Heart right ventricle (tissue), 16 donors: ENCODE measurements at regions not wholly inside any gene's neighbourhood (a gene's known extent, or its start where the extent isn't known, plus 50 kb on each side); places are given as distances from the start of the nearest gene placed in this dataset.

Source experiments
- ATAC-seq, 8 donors: fragments of 200-7000 bp; cut with Tn5 transposase; one replicate each; pipeline ENCODE4 v1.9.1; 2020; ENCODE audit warnings: mild to moderate bottlenecking in 8 of 8, moderate library complexity in 8 of 8, moderate number of reproducible peaks in 1 of 8
- DNase-seq, 2 donors: peaks; one replicate each; pipeline ENCODE4 v3.0.0-alpha.2; 2020
- H3K27ac ChIP-seq, 10 donors: fragments of 200-600 bp; sonication (generic) in 2 of 10; one replicate each; pipeline versions ENCODE4 v1.5.0 to v1.8.0; 2020 to 2022; ENCODE audit warnings: mild to moderate bottlenecking in 3 of 10
- H3K27me3 ChIP-seq, 7 donors: fragments of 200-600 bp; one replicate each; pipeline ENCODE4 v1.8.0; 2021 to 2022; ENCODE audit warnings: mild to moderate bottlenecking in 2 of 7
- H3K36me3 ChIP-seq, 9 donors: fragments of 200-600 bp; sonication (generic) in 1 of 9; one replicate each; pipeline versions ENCODE4 v1.5.0 to v1.8.0; 2020 to 2022; ENCODE audit warnings: mild to moderate bottlenecking in 2 of 9
- H3K4me1 ChIP-seq, 9 donors: fragments of 200-600 bp; sonication (generic) in 1 of 9; one replicate each; pipeline versions ENCODE4 v1.5.0 to v1.8.0; 2020 to 2022; ENCODE audit warnings: mild to moderate bottlenecking in 4 of 9
- H3K4me3 ChIP-seq, 10 donors: fragments of 200-600 bp; sonication (generic) in 2 of 10; one replicate each; pipeline versions ENCODE4 v1.5.0 to v1.8.0; 2020 to 2022; ENCODE audit warnings: mild to moderate bottlenecking in 7 of 10, moderate library complexity in 2 of 10
- H3K9me3 ChIP-seq, 11 donors: fragments of 200-600 bp in 10 of 11; sonication (generic) in 2 of 11; one replicate each; pipeline versions ENCODE4 v1.5.0 to v1.8.0; 2013 to 2022; ENCODE audit warnings: mild to moderate bottlenecking in 2 of 11, control low read depth in 1 of 11, moderate library complexity in 1 of 11
- WGBS, 2 donors: extraction: QIAGEN DNeasy Blood & Tissue Kit; methylation state at CpG; one replicate each; pipeline ENCODE4 v1.1.7; 2013; ENCODE audit warnings: inconsistent platforms in 1 of 2; 5-methylcytosine and 5-hydroxymethylcytosine counted together
- intact Hi-C, 10 donors: fragments of 100-400 bp; cut with DNase I; formaldehyde crosslinking; loops; one replicate each; pipeline versions ENCODE4 v1.11.1 to v1.14.2; 2022
- TF ChIP-seq, protein P1 (sequence below), 9 donors: fragments of 200-600 bp; sonication (generic) in 2 of 9; IDR thresholded peaks; one replicate each; pipeline versions ENCODE4 v1.5.0 to v1.8.0; 2021 to 2022; ENCODE audit warnings: antibody characterized with exemption in 9 of 9, mild to moderate bottlenecking in 5 of 9, moderate library complexity in 1 of 9
- donor health status: Arrhythmogenic right ventricular cardiomyopathy.
- donor health status: ischemic (EF 13 %, LVEDD 7.1; RV severe dilation, severe dysfunction).
- donor health status: healthy with polysubstance abuse.
- donor health status: DM: no; HTN: yes; CAD: no.
- donor health status: DM: no; HTN: no; CAD: no.
- donor health status: ischemic (EF 25% LVEDD 6.9; RV normal size, moderate dysfunction).
- donor health status: ischemic (EF 25% LVEDD 5.7; RV mildly dilated, moderate dysfunction).
- donor health status: healthy.
- donor health status: DM: yes; HTN: yes; CAD: no.
- donor health status: Ischemic cardiomyopathy.
- donor health status: ischemic (EF 35%, LVEDD 5.7; RV mildly dilated, moderate dysfunction).
- donor health status: nonischemic (EF 11% LVEDD 7.7; RV severe dilation, severe dysfunction).
- donor health status: DM: yes; HTN: yes; CAD: no.
- donor health status: PGD.
- donor health status: ischemic (EF 29% LVEDD 5.4; RV normal size, mild dysfunction).
- donor health status: nonischemic (EF 23%, LVEDD 6.1; RV moderate dilation, normal function).

DNA sequence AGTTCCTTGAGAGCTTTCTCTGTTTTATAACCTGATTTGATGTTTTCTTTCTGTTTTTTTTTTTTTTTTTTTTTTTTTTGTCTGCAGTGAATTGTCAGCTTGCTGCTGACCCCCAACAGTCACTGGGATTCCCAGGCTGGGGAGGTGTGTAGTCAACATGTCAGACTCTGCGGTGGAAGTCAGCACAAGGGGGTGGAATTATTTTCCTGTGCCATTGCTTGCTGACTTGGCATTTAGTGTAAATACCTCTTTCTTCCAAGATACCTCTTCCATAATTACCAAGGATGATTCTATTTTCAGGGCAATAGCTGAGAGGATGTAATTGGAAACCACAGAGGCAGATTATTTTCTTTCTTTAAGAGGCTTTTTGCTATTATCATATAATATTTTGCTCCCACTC, 266.3 kb downstream of the CCDC85A start:
- WGBS, 2 donors, result 73 to 84% methylated on average over 1 of the region's 1 CpG
- ATAC-seq (no peak), DNase-seq (no peak)
- Histone ChIP-seq H3K36me3 (no peaks in the 10 kb centered on the region), H3K9me3 (peaks cover 0 to 22% (median 7%) of the 10 kb centered on the region in 11 donors), H3K4me1 (no peaks in the 10 kb centered on the region), H3K4me3 (no peak overlapping the region), H3K27me3 (no peaks in the 10 kb centered on the region), H3K27ac (no peak overlapping the region)
- intact Hi-C loops, result no loop called here
- TF ChIP-seq, protein P1, sequence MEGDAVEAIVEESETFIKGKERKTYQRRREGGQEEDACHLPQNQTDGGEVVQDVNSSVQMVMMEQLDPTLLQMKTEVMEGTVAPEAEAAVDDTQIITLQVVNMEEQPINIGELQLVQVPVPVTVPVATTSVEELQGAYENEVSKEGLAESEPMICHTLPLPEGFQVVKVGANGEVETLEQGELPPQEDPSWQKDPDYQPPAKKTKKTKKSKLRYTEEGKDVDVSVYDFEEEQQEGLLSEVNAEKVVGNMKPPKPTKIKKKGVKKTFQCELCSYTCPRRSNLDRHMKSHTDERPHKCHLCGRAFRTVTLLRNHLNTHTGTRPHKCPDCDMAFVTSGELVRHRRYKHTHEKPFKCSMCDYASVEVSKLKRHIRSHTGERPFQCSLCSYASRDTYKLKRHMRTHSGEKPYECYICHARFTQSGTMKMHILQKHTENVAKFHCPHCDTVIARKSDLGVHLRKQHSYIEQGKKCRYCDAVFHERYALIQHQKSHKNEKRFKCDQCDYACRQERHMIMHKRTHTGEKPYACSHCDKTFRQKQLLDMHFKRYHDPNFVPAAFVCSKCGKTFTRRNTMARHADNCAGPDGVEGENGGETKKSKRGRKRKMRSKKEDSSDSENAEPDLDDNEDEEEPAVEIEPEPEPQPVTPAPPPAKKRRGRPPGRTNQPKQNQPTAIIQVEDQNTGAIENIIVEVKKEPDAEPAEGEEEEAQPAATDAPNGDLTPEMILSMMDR (IDR thresholded peaks at IDR 0.05), result no peak

DNA sequence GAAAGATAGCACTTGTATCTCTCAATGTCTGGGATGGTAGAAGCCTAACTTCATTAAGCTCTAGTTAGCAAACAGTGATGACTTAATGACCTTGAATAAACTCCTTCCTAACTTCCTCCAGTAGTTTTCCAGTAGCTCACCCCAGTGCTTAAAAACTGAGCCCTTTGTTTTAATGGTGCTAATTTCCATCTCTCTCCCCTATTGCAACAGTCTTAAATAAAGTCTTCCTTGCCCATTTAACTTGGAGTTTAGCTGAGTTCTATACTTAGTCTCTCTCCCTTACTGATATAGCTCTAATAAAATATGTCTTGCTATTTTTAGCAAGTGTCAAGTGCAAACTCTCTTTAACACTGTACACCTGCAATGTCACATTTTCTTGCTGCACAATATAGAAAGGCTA, 267.0 kb downstream of the CCDC85A start:
- H3K4me3 ChIP-seq, result no peak overlapping the region
- H3K27me3 ChIP-seq, result no peaks in the 10 kb centered on the region
- H3K36me3 ChIP-seq, result no peaks in the 10 kb centered on the region
- H3K4me1 ChIP-seq, result no peaks in the 10 kb centered on the region
- ATAC-seq (no peak), DNase-seq (no peak)
- peaks cover 0 to 22% (median 7%) of the 10 kb centered on the region in 11 donors for H3K9me3 ChIP-seq
- TF ChIP-seq, protein P1 (IDR thresholded peaks at IDR 0.05), result no peak
- no peak overlapping the region for H3K27ac ChIP-seq
- intact Hi-C loops, result no loop called here

GRCh38 chr2:56455642-56456041, 271.9 kb downstream of the CCDC85A start:
- H3K36me3 ChIP-seq, result no peaks in the 10 kb centered on the region
- WGBS, 2 donors, result 93 to 95% methylated on average over 2 of the region's 2 CpGs
- no peaks in the 10 kb centered on the region for H3K4me1 ChIP-seq
- peaks cover 0 to 16% (median 5%) of the 10 kb centered on the region in 11 donors for H3K9me3 ChIP-seq
- DNase-seq, result no peak
- H3K27ac ChIP-seq, result no peak overlapping the region
- intact Hi-C loops, result no loop called here
- H3K27me3 ChIP-seq, result no peaks in the 10 kb centered on the region
- TF ChIP-seq, protein P1 (IDR thresholded peaks at IDR 0.05), result no peak
- no peak overlapping the region for H3K4me3 ChIP-seq
- ATAC-seq, result no peak

GRCh38 chr2:56456791-56457190, 273.0 kb downstream of the CCDC85A start:
- 86 to 96% methylated on average over 1 of the region's 1 CpG for WGBS, 2 donors
- Histone ChIP-seq H3K9me3 (peaks cover 0 to 5% (median 0%) of the 10 kb centered on the region in 11 donors), H3K4me3 (no peak overlapping the region), H3K36me3 (no peaks in the 10 kb centered on the region), H3K27me3 (no peaks in the 10 kb centered on the region), H3K27ac (no peak overlapping the region), H3K4me1 (no peaks in the 10 kb centered on the region)
- ATAC-seq (no peak), DNase-seq (no peak)
- TF ChIP-seq, protein P1 (IDR thresholded peaks at IDR 0.05), result no peak
- intact Hi-C loops, result no loop called here

DNA sequence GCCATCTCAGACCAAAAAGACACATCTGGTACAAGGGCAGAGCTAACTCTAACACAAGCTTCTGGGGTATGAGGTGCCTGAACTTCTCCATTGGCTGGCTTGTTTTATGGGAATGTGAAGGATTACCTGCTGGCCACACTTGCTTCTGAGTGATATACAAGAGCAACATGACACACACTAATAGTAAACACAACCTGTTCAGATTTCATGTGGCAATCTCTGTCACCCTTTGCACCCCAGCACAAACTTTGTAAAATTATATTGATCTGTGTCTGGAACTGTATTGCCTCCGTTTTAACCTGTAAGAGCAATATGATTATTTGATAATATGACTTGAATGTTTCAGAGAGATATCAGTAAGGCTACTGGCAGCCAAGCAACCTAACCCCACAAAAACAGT, 276.7 kb downstream of the CCDC85A start:
- intact Hi-C loops, result no loop called here
- no peak overlapping the region for H3K27ac ChIP-seq
- no peak overlapping the region for H3K4me3 ChIP-seq
- TF ChIP-seq, protein P1 (IDR thresholded peaks at IDR 0.05), result no peak
- no peak for DNase-seq
- no peaks in the 10 kb centered on the region for H3K36me3 ChIP-seq
- H3K9me3 ChIP-seq, result peaks cover 0 to 14% (median 0%) of the 10 kb centered on the region in 11 donors
- ATAC-seq, result no peak
- H3K4me1 ChIP-seq, result no peaks in the 10 kb centered on the region
- WGBS, 2 donors, result 31 to 82% methylated on average over 1 of the region's 1 CpG
- no peaks in the 10 kb centered on the region for H3K27me3 ChIP-seq
